ENCODE measurements at regions not wholly inside any gene's neighbourhood (a gene's known extent, or its start where the extent isn't known, plus 50 kb on each side); places are given as distances from the start of the nearest gene placed in this dataset.

DNA sequence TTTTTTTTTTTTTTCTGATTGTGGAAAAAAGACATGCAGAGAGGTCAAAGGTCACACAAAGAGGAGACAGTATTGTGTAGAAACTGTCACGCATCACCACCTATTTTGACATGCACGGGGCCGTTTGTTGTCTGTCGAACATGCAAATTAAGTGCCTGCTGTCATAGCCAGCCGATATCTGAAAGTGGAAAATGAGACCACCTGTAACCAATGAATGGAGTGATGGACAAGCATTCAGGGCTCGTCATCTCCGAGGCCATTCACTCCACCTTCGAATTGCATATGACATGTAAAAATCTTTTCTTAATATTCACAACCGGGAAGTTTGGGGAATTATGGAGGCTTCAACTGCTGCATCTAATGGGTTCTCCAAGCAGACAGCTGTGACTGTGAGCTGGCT lies 512.2 kb upstream of the ADAMTS16 start:
- TF ChIP-seq, protein P1, sequence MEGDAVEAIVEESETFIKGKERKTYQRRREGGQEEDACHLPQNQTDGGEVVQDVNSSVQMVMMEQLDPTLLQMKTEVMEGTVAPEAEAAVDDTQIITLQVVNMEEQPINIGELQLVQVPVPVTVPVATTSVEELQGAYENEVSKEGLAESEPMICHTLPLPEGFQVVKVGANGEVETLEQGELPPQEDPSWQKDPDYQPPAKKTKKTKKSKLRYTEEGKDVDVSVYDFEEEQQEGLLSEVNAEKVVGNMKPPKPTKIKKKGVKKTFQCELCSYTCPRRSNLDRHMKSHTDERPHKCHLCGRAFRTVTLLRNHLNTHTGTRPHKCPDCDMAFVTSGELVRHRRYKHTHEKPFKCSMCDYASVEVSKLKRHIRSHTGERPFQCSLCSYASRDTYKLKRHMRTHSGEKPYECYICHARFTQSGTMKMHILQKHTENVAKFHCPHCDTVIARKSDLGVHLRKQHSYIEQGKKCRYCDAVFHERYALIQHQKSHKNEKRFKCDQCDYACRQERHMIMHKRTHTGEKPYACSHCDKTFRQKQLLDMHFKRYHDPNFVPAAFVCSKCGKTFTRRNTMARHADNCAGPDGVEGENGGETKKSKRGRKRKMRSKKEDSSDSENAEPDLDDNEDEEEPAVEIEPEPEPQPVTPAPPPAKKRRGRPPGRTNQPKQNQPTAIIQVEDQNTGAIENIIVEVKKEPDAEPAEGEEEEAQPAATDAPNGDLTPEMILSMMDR (conservative IDR thresholded peaks at IDR 0.05; ENCODE audit: low read length): no peak
- TF ChIP-seq EZH2phosphoT487 (IDR thresholded peaks at IDR 0.05; ENCODE audit: borderline replicate concordance, low read depth, low read length): no peak

Data from OCI-LY7 (cell line).